ENCODE measurements at regions not wholly inside any gene's neighbourhood (a gene's known extent, or its start where the extent isn't known, plus 50 kb on each side); places are given as distances from the start of the nearest gene placed in this dataset.

DNA sequence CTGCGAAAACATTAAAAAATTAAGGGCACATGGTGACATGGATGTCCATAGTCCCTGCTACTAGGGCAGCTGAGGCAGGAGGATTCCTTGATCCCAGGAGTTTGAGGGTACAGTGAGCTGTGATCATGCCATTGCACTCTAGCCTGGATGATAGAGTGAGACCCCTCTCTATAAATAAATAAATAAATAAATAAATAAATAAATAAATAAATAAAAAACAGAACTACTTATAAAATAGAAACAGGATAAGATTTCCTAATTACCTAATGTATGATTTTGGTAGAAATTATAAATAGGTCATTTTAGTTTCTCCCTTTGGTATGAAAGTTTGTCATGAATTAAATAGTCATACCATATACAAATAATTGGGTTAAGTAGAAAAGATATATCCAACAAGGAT lies 916.2 kb downstream of the GRIK2 start:
- Histone ChIP-seq H3K9ac (no peak overlapping the region), H3F3A (replicated peaks; ENCODE audit: insufficient read depth) (no peaks in the 10 kb centered on the region), H3K27me3 (ENCODE audit: insufficient read depth) (no peaks in the 10 kb centered on the region), H3K79me2 (ENCODE audit: insufficient read depth) (no peaks in the 10 kb centered on the region), H3K4me1 (ENCODE audit: control insufficient read depth in 1 of 2, insufficient read depth in 2 of 2, low read depth in 1 of 2, low read length in 1 of 2) (no peaks in the 10 kb centered on the region), H3K4me3 (ENCODE audit: low read depth in 2 of 2, low read length in 1 of 2) (no peak overlapping the region), H3K36me3 (replicated peaks in 1 of 2; ENCODE audit: control insufficient read depth in 1 of 2, insufficient read depth in 2 of 2, low read length in 1 of 2) (no peaks in the 10 kb centered on the region), H3K27ac (ENCODE audit: low read depth in 2 of 2, low read length in 1 of 2) (no peak overlapping the region), H3K4me2 (no peak overlapping the region), H2AFZ (ENCODE audit: low read depth) (no peak overlapping the region), H4K20me1 (ENCODE audit: insufficient read depth) (no peaks in the 10 kb centered on the region), H3K9me2 (no peaks in the 10 kb centered on the region), H3K9me3 (no peaks in the 10 kb centered on the region)
- 33% methylated on average over 1 of the region's 1 CpG for WGBS (ENCODE audit: low lambda C conversion rate)
- ChIA-PET CTCF (no interaction called here), POLR2A (no interaction called here)
- no peak for DNase-seq
- TF ChIP-seq, protein P1, sequence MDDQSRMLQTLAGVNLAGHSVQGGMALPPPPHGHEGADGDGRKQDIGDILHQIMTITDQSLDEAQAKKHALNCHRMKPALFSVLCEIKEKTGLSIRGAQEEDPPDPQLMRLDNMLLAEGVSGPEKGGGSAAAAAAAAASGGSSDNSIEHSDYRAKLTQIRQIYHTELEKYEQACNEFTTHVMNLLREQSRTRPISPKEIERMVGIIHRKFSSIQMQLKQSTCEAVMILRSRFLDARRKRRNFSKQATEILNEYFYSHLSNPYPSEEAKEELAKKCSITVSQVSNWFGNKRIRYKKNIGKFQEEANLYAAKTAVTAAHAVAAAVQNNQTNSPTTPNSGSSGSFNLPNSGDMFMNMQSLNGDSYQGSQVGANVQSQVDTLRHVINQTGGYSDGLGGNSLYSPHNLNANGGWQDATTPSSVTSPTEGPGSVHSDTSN (IDR thresholded peaks at IDR 0.05): no peak
- no peak for TF ChIP-seq GABPA (IDR thresholded peaks at IDR 0.05; ENCODE audit: low read depth)
- TF ChIP-seq FOXJ3 (CRISPR knock-in tag; IDR thresholded peaks at IDR 0.05): no peak
- TF ChIP-seq MEF2A (IDR thresholded peaks at IDR 0.05; ENCODE audit: borderline replicate concordance, low read depth): no peak
- TF ChIP-seq MXI1 (IDR thresholded peaks at IDR 0.05; ENCODE audit: low read depth, low read length): no peak
- TF ChIP-seq EP300 (IDR thresholded peaks at IDR 0.05; ENCODE audit: borderline replicate concordance in 1 of 2, low read depth in 1 of 2, low read length in 1 of 2): no peak
- TF ChIP-seq, protein P2, sequence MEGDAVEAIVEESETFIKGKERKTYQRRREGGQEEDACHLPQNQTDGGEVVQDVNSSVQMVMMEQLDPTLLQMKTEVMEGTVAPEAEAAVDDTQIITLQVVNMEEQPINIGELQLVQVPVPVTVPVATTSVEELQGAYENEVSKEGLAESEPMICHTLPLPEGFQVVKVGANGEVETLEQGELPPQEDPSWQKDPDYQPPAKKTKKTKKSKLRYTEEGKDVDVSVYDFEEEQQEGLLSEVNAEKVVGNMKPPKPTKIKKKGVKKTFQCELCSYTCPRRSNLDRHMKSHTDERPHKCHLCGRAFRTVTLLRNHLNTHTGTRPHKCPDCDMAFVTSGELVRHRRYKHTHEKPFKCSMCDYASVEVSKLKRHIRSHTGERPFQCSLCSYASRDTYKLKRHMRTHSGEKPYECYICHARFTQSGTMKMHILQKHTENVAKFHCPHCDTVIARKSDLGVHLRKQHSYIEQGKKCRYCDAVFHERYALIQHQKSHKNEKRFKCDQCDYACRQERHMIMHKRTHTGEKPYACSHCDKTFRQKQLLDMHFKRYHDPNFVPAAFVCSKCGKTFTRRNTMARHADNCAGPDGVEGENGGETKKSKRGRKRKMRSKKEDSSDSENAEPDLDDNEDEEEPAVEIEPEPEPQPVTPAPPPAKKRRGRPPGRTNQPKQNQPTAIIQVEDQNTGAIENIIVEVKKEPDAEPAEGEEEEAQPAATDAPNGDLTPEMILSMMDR (IDR thresholded peaks at IDR 0.05): no peak
- TF ChIP-seq JUND (IDR thresholded peaks at IDR 0.05): no peak
- no peak for TF ChIP-seq SMC3 (IDR thresholded peaks at IDR 0.05; ENCODE audit: low read depth, low read length)

DNA sequence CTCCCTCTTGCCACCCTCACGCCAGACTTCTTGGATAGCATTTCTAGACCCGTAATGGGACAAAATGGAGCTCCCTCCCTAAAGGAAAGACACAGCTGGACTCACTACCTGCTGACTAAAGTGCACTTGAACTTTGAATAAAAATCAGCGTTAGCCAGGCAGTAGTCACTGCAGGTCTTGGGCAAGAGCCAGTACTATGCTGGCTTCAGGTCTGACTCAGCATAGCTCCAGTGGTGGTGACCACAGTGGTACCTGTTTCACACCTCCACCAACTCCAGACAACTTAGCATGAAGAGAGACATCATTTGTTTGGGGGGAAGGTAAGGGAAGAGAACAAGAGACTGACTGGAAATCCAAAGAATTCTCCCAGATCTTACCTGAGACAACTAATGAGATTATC lies 906.8 kb downstream of the GRIK2 start:
- Histone ChIP-seq H3K36me3 (replicated peaks in 1 of 2; ENCODE audit: control insufficient read depth in 1 of 2, insufficient read depth in 2 of 2, low read length in 1 of 2) (no peaks in the 10 kb centered on the region), H3K4me3 (ENCODE audit: low read depth in 2 of 2, low read length in 1 of 2) (no peak overlapping the region), H3K79me2 (ENCODE audit: insufficient read depth) (no peaks in the 10 kb centered on the region), H3F3A (replicated peaks; ENCODE audit: insufficient read depth) (no peaks in the 10 kb centered on the region), H3K9me2 (no peaks in the 10 kb centered on the region), H3K27ac (ENCODE audit: low read depth in 2 of 2, low read length in 1 of 2) (no peak overlapping the region), H3K9me3 (no peaks in the 10 kb centered on the region), H4K20me1 (ENCODE audit: insufficient read depth) (no peaks in the 10 kb centered on the region), H3K4me2 (no peak overlapping the region), H3K9ac (no peak overlapping the region), H2AFZ (ENCODE audit: low read depth) (no peak overlapping the region), H3K27me3 (ENCODE audit: insufficient read depth) (no peaks in the 10 kb centered on the region), H3K4me1 (ENCODE audit: control insufficient read depth in 1 of 2, insufficient read depth in 2 of 2, low read depth in 1 of 2, low read length in 1 of 2) (no peaks in the 10 kb centered on the region)
- CTCF ChIA-PET: no interaction called here
- POLR2A ChIA-PET: no interaction called here
- DNase-seq: no peak
- WGBS (ENCODE audit: low lambda C conversion rate): 27% methylated on average over 3 of the region's 3 CpGs
- TF ChIP-seq TAF1 (IDR thresholded peaks at IDR 0.05; ENCODE audit: borderline replicate concordance, low read depth, low read length): no peak
- no peak for TF ChIP-seq EZH2phosphoT487 (IDR thresholded peaks at IDR 0.05; ENCODE audit: borderline replicate concordance, low read depth)
- TF ChIP-seq, protein P3, sequence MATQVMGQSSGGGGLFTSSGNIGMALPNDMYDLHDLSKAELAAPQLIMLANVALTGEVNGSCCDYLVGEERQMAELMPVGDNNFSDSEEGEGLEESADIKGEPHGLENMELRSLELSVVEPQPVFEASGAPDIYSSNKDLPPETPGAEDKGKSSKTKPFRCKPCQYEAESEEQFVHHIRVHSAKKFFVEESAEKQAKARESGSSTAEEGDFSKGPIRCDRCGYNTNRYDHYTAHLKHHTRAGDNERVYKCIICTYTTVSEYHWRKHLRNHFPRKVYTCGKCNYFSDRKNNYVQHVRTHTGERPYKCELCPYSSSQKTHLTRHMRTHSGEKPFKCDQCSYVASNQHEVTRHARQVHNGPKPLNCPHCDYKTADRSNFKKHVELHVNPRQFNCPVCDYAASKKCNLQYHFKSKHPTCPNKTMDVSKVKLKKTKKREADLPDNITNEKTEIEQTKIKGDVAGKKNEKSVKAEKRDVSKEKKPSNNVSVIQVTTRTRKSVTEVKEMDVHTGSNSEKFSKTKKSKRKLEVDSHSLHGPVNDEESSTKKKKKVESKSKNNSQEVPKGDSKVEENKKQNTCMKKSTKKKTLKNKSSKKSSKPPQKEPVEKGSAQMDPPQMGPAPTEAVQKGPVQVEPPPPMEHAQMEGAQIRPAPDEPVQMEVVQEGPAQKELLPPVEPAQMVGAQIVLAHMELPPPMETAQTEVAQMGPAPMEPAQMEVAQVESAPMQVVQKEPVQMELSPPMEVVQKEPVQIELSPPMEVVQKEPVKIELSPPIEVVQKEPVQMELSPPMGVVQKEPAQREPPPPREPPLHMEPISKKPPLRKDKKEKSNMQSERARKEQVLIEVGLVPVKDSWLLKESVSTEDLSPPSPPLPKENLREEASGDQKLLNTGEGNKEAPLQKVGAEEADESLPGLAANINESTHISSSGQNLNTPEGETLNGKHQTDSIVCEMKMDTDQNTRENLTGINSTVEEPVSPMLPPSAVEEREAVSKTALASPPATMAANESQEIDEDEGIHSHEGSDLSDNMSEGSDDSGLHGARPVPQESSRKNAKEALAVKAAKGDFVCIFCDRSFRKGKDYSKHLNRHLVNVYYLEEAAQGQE (IDR thresholded peaks at IDR 0.05; ENCODE audit: low read depth, low read length): no peak
- TF ChIP-seq POLR2AphosphoS5 (IDR thresholded peaks at IDR 0.05; ENCODE audit: low read depth, low read length): no peak
